NK-92 treated with Interleukin-12 subunit alpha and Interleukin-12 subunit beta, amount 100 ng/mL, for 24 hours (cell line): ENCODE measurements at regions not wholly inside any gene's neighbourhood (a gene's known extent, or its start where the extent isn't known, plus 50 kb on each side); places are given as distances from the start of the nearest gene placed in this dataset.

ENCODE experiments used
- DNase-seq: peaks from one replicate; lab custom pipeline; 2025; lab: John Stamatoyannopoulos, UW

GRCh38 chr4:75110061-75110460 is 177.1 kb downstream of the PARM1 start:
- no peak for DNase-seq

DNA sequence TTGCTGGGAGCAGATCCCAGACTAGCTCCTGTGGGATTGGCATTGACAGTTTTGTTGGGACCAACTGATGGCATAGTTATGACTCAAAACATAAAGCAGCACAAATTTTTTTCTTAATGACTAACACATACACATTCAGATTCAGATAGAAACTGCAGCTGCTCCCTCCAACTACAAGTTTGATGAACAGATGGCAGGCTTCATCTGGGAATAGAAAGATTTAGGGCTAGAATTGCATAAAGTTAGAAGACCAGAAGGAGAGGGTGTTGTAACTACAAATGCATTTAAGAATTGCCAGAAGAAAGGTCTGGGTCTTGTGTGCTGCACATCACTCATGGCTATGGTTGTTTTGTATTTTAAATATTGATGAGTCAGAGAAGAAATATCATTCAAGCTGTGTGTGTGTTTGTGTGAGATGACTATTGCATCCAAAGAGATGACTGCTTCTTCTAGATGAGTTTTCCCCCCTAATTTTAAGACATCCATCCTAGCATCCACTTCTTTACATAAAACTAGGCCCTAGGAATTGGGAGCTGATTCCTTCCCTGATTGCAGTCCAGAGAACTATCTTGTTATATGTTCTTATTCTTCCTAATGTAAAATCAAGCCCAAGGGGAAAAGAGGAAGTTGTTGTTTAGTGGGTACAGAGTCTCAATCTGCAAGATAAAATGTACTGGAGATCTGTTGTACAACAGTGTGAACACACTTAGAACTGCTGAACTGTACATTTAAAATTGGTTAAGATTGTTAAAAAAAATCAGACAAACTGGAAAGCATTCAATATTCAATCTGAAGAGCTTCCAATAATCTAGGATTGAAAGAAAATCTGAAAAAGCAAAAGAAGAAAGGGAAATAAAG is 175.1 kb downstream of the PARM1 start:
- no peak for DNase-seq

- DNase-seq: no peak
Measured at GRCh38 chr4:75102787-75103085, 169.8 kb downstream of the PARM1 start.

DNA sequence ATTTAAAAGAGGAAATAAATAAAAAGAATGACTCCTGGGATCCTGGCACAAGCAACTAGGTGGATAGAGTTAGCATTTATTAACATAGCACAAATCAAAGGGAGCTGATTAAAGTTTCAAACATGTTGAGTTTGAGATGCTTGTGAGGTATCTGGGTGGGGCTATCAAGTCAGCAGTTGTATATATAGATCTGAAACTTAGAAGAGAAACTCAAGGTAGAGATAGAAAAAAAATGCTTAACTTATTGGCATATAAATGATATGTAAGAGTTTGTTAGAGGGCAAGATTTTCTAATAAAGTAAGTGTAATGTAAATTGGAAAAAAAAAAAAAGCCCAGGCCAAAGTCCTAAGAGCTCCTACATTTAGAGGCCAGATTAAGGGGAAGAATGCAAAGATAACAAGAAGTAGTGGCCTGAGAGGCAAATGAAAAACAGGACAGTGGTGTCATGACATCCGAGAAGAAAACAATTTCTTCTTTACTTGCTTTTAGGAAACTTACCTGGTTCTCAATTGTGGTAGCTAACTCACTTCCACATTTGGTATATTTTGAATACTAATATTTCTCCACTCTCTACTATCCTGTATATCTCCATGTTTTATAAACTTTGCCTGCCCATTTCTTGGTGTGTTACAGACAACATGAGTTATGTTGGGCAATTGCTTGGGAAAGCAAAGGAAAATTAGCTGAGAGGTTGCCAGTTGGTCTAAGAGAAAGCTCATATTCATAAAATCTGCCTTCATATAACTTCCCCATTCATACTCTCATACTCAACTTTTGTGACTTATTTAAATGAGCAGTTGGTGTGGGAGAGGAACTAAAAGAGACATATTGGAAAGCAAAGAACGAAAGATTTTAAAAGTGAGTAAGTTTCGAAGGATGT is 169.2 kb downstream of the PARM1 start:
- DNase-seq: no peak
